Sigmoid colon (tissue), 6 donors: ENCODE measurements at regions not wholly inside any gene's neighbourhood (a gene's known extent, or its start where the extent isn't known, plus 50 kb on each side); places are given as distances from the start of the nearest gene placed in this dataset.

Experiments used
- DNase-seq: peaks from one replicate; pipeline ENCODE4 v3.0.0-alpha.2; 2019
- H3K27ac ChIP-seq, 4 donors: fragments of 200-600 bp; sonication (generic); one replicate each; pipeline ENCODE4 v1.5.1; 2016 to 2019; ENCODE audit warnings: mild to moderate bottlenecking in 1 of 4
- H3K27me3 ChIP-seq, 3 donors: fragments of 200-600 bp; sonication (generic); one replicate each; pipeline ENCODE4 v1.5.1; 2019; ENCODE audit warnings: mild to moderate bottlenecking in 1 of 3
- H3K36me3 ChIP-seq, 4 donors: fragments of 200-600 bp; sonication (generic); one replicate each; pipeline ENCODE4 v1.5.1; 2016 to 2019
- H3K4me1 ChIP-seq, 4 donors: fragments of 200-600 bp; sonication (generic); one replicate each; pipeline ENCODE4 v1.5.1; 2017 to 2019
- H3K4me3 ChIP-seq, 4 donors: fragments of 200-600 bp; sonication (generic); one replicate each; pipeline ENCODE4 v1.5.1; 2017 to 2019; ENCODE audit warnings: mild to moderate bottlenecking in 2 of 4, moderate library complexity in 1 of 4
- H3K9me3 ChIP-seq, 4 donors: fragments of 200-600 bp in 3 of 4; sonication (generic) in 3 of 4; one replicate each; pipeline versions ENCODE4 v1.5.1 to v1.6.1; 2013 to 2019
- EP300 ChIP-seq, 4 donors: sonication (generic); formaldehyde crosslinking; IDR thresholded peaks; one replicate each; pipeline ENCODE4 v1.6.1; 2017; ENCODE audit warnings: antibody characterized with exemption in 4 of 4
- POLR2A ChIP-seq, 2 donors: fragments of 450-650 bp; IDR thresholded peaks; one replicate each; pipeline ENCODE4 v1.6.1; 2016; ENCODE audit warnings: antibody characterized with exemption in 2 of 2, mild to moderate bottlenecking in 2 of 2, moderate library complexity in 2 of 2
- POLR2AphosphoS5 ChIP-seq, 4 donors: sonication (generic); formaldehyde crosslinking; IDR thresholded peaks; one replicate each; pipeline ENCODE4 v1.6.1; 2017; ENCODE audit warnings: antibody characterized with exemption in 4 of 4
- WGBS, 2 donors: extraction: QIAGEN DNeasy Blood & Tissue Kit; methylation state at CpG; one replicate each; pipeline ENCODE4 v1.1.7; 2013; 5-methylcytosine and 5-hydroxymethylcytosine counted together
- intact Hi-C: fragments of 100-400 bp; cut with DNase I; formaldehyde crosslinking; loops from one replicate; pipeline ENCODE4 v1.15.1; 2023
- TF ChIP-seq, protein P1 (sequence below), 4 experiments: fragments of 450-650 bp in 3 of 4; fragments of 200-600 bp in 1 of 4; IDR thresholded peaks; one replicate each; pipeline ENCODE4 v1.5.1; 2016 to 2019; ENCODE audit warnings: antibody characterized with exemption in 4 of 4, mild to moderate bottlenecking in 3 of 4, moderate library complexity in 2 of 4
- donor health status: healthy with polysubstance abuse.
- donor health status: healthy.

DNA sequence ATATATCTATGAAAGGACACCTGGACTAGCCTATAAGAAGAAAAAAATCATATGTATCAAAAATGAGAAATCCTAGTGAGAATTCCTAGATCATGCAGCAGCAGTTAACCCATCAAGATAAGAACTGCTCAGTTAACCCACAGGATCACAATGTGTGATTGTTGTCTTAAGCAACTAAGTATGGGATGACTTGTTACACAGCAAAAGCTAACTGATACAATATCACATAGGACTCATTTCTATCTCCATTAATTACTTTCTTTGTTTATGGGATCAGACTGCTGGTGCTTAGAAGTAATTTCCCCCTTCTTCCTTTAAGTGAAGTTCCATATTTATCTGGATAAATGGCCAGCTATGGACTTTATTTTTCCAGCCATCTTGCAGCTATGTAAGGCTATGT lies 280.8 kb upstream of the MARCKS start:
- intact Hi-C loops, result no loop called here
- Histone ChIP-seq H3K4me3 (no peak overlapping the region), H3K27ac (no peak overlapping the region), H3K36me3 (no peaks in the 10 kb centered on the region), H3K27me3 (no peaks in the 10 kb centered on the region), H3K4me1 (peaks cover 0 to 14% (median 4%) of the 10 kb centered on the region in 4 donors), H3K9me3 (no peaks in the 10 kb centered on the region)
- no peak for DNase-seq
- TF ChIP-seq EP300 (IDR thresholded peaks at IDR 0.05), result no peak
- no peak for TF ChIP-seq POLR2A (IDR thresholded peaks at IDR 0.05)
- TF ChIP-seq POLR2AphosphoS5 (IDR thresholded peaks at IDR 0.05), result no peak
- TF ChIP-seq, protein P1, sequence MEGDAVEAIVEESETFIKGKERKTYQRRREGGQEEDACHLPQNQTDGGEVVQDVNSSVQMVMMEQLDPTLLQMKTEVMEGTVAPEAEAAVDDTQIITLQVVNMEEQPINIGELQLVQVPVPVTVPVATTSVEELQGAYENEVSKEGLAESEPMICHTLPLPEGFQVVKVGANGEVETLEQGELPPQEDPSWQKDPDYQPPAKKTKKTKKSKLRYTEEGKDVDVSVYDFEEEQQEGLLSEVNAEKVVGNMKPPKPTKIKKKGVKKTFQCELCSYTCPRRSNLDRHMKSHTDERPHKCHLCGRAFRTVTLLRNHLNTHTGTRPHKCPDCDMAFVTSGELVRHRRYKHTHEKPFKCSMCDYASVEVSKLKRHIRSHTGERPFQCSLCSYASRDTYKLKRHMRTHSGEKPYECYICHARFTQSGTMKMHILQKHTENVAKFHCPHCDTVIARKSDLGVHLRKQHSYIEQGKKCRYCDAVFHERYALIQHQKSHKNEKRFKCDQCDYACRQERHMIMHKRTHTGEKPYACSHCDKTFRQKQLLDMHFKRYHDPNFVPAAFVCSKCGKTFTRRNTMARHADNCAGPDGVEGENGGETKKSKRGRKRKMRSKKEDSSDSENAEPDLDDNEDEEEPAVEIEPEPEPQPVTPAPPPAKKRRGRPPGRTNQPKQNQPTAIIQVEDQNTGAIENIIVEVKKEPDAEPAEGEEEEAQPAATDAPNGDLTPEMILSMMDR (IDR thresholded peaks at IDR 0.05), result no peak

- no peak for DNase-seq
- 79 to 93% methylated on average over 3 of the region's 3 CpGs for WGBS, 2 donors
Observed at GRCh38 chr6:113578691-113579090, 278.5 kb upstream of the MARCKS start.

DNA sequence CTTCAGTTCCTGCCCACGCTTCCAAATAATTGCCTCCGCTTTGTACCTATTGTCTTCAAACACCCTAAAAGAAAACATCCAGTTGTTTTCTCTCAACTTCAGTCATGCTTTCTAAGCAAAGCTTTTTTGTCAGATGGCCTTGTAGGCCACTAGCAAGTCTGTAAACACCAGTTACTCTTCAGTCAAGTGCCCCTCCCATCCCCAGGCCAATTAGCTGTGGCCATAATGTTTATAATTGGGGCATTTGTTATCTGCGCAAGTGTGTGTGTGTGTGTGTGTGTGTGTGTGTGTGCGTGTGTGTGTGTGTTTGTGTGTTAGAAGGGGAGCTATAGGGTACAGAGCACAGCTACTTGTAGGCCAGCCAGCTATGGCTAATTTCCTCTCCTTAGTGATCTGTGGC lies 272.4 kb upstream of the MARCKS start:
- H3K27ac ChIP-seq, result no peak overlapping the region
- H3K4me3 ChIP-seq, result no peak overlapping the region
- DNase-seq, result no peak
- no peaks in the 10 kb centered on the region for H3K9me3 ChIP-seq
- intact Hi-C loops, result no loop called here
- no peaks in the 10 kb centered on the region for H3K36me3 ChIP-seq
- no peaks in the 10 kb centered on the region for H3K27me3 ChIP-seq
- TF ChIP-seq POLR2A (IDR thresholded peaks at IDR 0.05), result no peak
- TF ChIP-seq POLR2AphosphoS5 (IDR thresholded peaks at IDR 0.05), result no peak
- TF ChIP-seq, protein P1 (IDR thresholded peaks at IDR 0.05), result no peak
- peaks cover 0 to 12% (median 4%) of the 10 kb centered on the region in 4 donors for H3K4me1 ChIP-seq
- WGBS, 2 donors, result 64 to 89% methylated on average over 4 of the region's 4 CpGs

More at GRCh38 chr6:113578691-113579090, 278.5 kb upstream of the MARCKS start:
- Histone ChIP-seq H3K36me3 (no peaks in the 10 kb centered on the region), H3K4me3 (no peak overlapping the region), H3K27me3 (no peaks in the 10 kb centered on the region), H3K27ac (no peak overlapping the region), H3K9me3 (no peaks in the 10 kb centered on the region), H3K4me1 (peaks cover 0 to 14% (median 4%) of the 10 kb centered on the region in 4 donors)
- intact Hi-C loops, result no loop called here
- no peak for TF ChIP-seq POLR2A (IDR thresholded peaks at IDR 0.05)
- TF ChIP-seq EP300 (IDR thresholded peaks at IDR 0.05), result no peak
- TF ChIP-seq, protein P1 (IDR thresholded peaks at IDR 0.05), result no peak
- no peak for TF ChIP-seq POLR2AphosphoS5 (IDR thresholded peaks at IDR 0.05)

DNA sequence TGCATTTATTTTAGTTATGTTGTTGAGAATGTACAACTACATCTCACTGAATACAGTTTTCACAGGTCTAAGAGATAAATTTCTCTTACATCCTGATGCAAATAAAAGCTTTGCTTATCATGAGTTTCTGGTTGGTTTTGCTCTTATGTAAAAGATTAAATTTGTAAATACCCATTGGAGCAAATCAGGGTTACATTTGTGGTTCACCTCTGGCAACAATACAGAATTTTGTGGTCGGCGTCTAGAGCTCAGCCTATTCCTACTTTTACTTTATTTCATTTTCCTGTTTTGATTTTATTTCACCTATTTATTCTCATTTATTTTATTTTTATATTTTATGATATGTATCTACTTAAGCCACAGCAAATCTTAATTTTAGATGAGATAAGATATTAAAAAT lies 271.9 kb upstream of the MARCKS start:
- intact Hi-C loops, result no loop called here
- Histone ChIP-seq H3K9me3 (no peaks in the 10 kb centered on the region), H3K36me3 (no peaks in the 10 kb centered on the region), H3K4me3 (no peak overlapping the region), H3K27me3 (no peaks in the 10 kb centered on the region), H3K4me1 (peaks cover 0 to 12% (median 4%) of the 10 kb centered on the region in 4 donors), H3K27ac (no peak overlapping the region)
- 88 to 89% methylated on average over 2 of the region's 2 CpGs for WGBS, 2 donors
- no peak for TF ChIP-seq POLR2AphosphoS5 (IDR thresholded peaks at IDR 0.05)
- no peak for TF ChIP-seq EP300 (IDR thresholded peaks at IDR 0.05)
- no peak for TF ChIP-seq POLR2A (IDR thresholded peaks at IDR 0.05)
- TF ChIP-seq, protein P1 (IDR thresholded peaks at IDR 0.05), result no peak
- DNase-seq, result no peak

DNA sequence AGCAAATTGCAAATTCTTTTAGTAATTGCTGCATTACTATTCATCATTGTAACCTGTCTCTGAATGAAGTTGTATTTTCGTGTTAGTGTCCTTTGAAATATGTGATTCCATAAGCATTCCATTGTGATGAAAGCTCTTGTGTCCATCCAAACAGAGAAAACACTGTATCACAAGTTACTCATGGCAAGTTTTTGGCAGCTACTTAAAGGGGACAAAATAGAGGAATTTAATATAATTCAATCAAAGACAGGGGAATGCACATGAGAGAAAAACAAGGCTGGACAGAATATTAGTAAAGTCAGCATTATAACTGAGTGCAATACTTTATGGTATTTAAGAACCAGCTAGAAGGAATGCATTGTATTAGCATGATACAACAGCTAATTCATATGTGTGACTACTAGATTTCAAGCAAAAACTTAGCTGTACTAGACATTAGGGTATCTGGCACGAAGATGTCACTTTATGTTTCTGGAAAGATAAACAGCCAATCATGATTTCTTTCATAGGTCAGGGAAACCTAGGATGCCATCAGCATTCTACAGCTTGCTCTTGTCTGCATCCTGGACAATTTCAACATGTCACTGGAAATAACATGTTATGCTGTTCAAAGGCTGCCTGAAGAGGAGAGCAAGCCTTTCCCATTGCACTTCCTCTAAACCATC lies 270.6 kb upstream of the MARCKS start:
- no peak overlapping the region for H3K4me3 ChIP-seq
- peak in 2 of 4 donors; percentile 6 to 8 for TF ChIP-seq POLR2AphosphoS5 (IDR thresholded peaks at IDR 0.05)
- TF ChIP-seq EP300 (IDR thresholded peaks at IDR 0.05), result no peak
- no peaks in the 10 kb centered on the region for H3K36me3 ChIP-seq
- peak overlapping the region in 3 of 4 donors; percentile 20 to 40 (median 25) for H3K27ac ChIP-seq
- DNase-seq, result no peak
- H3K4me1 ChIP-seq, result peaks cover 0 to 13% (median 4%) of the 10 kb centered on the region in 4 donors
- WGBS, 2 donors, result 83 to 84% methylated on average over 2 of the region's 2 CpGs
- H3K27me3 ChIP-seq, result no peaks in the 10 kb centered on the region
- no peaks in the 10 kb centered on the region for H3K9me3 ChIP-seq
- intact Hi-C loops, result no loop called here
